ENCODE measurements at regions not wholly inside any gene's neighbourhood (a gene's known extent, or its start where the extent isn't known, plus 50 kb on each side); places are given as distances from the start of the nearest gene placed in this dataset.

GRCh38 chr14:98544174-98544573 is 727.8 kb downstream of the BCL11B start:
- H3K4me1 Mint-ChIP-seq (ENCODE audit: low read depth), result peaks cover 5% of the 10 kb centered on the region
- no peak overlapping the region for H3K4me3 Mint-ChIP-seq (ENCODE audit: low read depth)
- H3K27ac Mint-ChIP-seq, result no peak overlapping the region
- no peaks in the 10 kb centered on the region for H3K9me3 Mint-ChIP-seq
- intact Hi-C loops (cut with micrococcal nuclease), result no loop called here
- H3K27me3 Mint-ChIP-seq (ENCODE audit: low read depth), result no peaks in the 10 kb centered on the region
- no peak for DNase-seq (ENCODE audit: low spot score)
- no peaks in the 10 kb centered on the region for H3K36me3 Mint-ChIP-seq (ENCODE audit: low read depth)

- no peak overlapping the region for H3K27ac Mint-ChIP-seq
These were observed 726.8 kb downstream of the BCL11B start for GRCh38 chr14:98545181-98545580.

GRCh38 chr14:98548071-98548686 is 723.8 kb downstream of the BCL11B start:
- H3K9me3 Mint-ChIP-seq, result no peaks in the 10 kb centered on the region
- H3K27me3 Mint-ChIP-seq (ENCODE audit: low read depth), result no peaks in the 10 kb centered on the region
- peaks cover 5% of the 10 kb centered on the region for H3K4me1 Mint-ChIP-seq (ENCODE audit: low read depth)
- DNase-seq (ENCODE audit: low spot score), result no peak
- intact Hi-C loops (cut with micrococcal nuclease), result no loop called here
- H3K4me3 Mint-ChIP-seq (ENCODE audit: low read depth), result no peak overlapping the region
- no peaks in the 10 kb centered on the region for H3K36me3 Mint-ChIP-seq (ENCODE audit: low read depth)
- peak overlapping the region; percentile 68 for H3K27ac Mint-ChIP-seq

More at GRCh38 chr14:98545181-98545580, 726.8 kb downstream of the BCL11B start:
- Mint-ChIP-seq H3K27me3 (ENCODE audit: low read depth) (no peaks in the 10 kb centered on the region), H3K36me3 (ENCODE audit: low read depth) (no peaks in the 10 kb centered on the region), H3K9me3 (no peaks in the 10 kb centered on the region), H3K4me3 (ENCODE audit: low read depth) (no peak overlapping the region), H3K4me1 (ENCODE audit: low read depth) (peaks cover 5% of the 10 kb centered on the region)
- DNase-seq (ENCODE audit: low spot score), result no peak
- intact Hi-C loops (cut with micrococcal nuclease), result no loop called here

- H3K4me3 Mint-ChIP-seq (ENCODE audit: low read depth), result no peak overlapping the region
- H3K4me1 Mint-ChIP-seq (ENCODE audit: low read depth), result peaks cover 5% of the 10 kb centered on the region
- no peak for DNase-seq (ENCODE audit: low spot score)
- no peaks in the 10 kb centered on the region for H3K27me3 Mint-ChIP-seq (ENCODE audit: low read depth)
- intact Hi-C loops (cut with micrococcal nuclease), result no loop called here
- no peak overlapping the region for H3K27ac Mint-ChIP-seq
- H3K36me3 Mint-ChIP-seq (ENCODE audit: low read depth), result no peaks in the 10 kb centered on the region
- H3K9me3 Mint-ChIP-seq, result no peaks in the 10 kb centered on the region
These were observed 721.0 kb downstream of the BCL11B start for GRCh38 chr14:98551028-98551427.

- Mint-ChIP-seq H3K9me3 (peaks cover 3% of the 10 kb centered on the region), H3K27me3 (ENCODE audit: low read depth) (no peaks in the 10 kb centered on the region), H3K36me3 (ENCODE audit: low read depth) (no peaks in the 10 kb centered on the region), H3K4me1 (ENCODE audit: low read depth) (no peaks in the 10 kb centered on the region), H3K4me3 (ENCODE audit: low read depth) (no peak overlapping the region), H3K27ac (no peak overlapping the region)
- no peak for DNase-seq (ENCODE audit: low spot score)
- intact Hi-C loops (cut with micrococcal nuclease), result no loop called here
These were observed 716.6 kb downstream of the BCL11B start for GRCh38 chr14:98555440-98555839.

GRCh38 chr14:98564006-98564405 is 708.0 kb downstream of the BCL11B start:
- intact Hi-C loops (cut with micrococcal nuclease), result no loop called here
- Mint-ChIP-seq H3K9me3 (peaks cover 3% of the 10 kb centered on the region), H3K27ac (no peak overlapping the region), H3K4me1 (ENCODE audit: low read depth) (no peaks in the 10 kb centered on the region), H3K36me3 (ENCODE audit: low read depth) (no peaks in the 10 kb centered on the region), H3K4me3 (ENCODE audit: low read depth) (no peak overlapping the region), H3K27me3 (ENCODE audit: low read depth) (peaks cover 11% of the 10 kb centered on the region)
- no peak for DNase-seq (ENCODE audit: low spot score)

GRCh38 chr14:98564541-98564940 is 707.5 kb downstream of the BCL11B start:
- no peak for DNase-seq (ENCODE audit: low spot score)
- H3K27ac Mint-ChIP-seq, result no peak overlapping the region
- H3K4me3 Mint-ChIP-seq (ENCODE audit: low read depth), result no peak overlapping the region
- H3K9me3 Mint-ChIP-seq, result peaks cover 3% of the 10 kb centered on the region
- H3K27me3 Mint-ChIP-seq (ENCODE audit: low read depth), result peaks cover 12% of the 10 kb centered on the region
- intact Hi-C loops (cut with micrococcal nuclease), result no loop called here
- no peaks in the 10 kb centered on the region for H3K36me3 Mint-ChIP-seq (ENCODE audit: low read depth)
- H3K4me1 Mint-ChIP-seq (ENCODE audit: low read depth), result no peaks in the 10 kb centered on the region

- no peaks in the 10 kb centered on the region for H3K9me3 Mint-ChIP-seq
- H3K4me3 Mint-ChIP-seq (ENCODE audit: low read depth), result no peak overlapping the region
- H3K36me3 Mint-ChIP-seq (ENCODE audit: low read depth), result no peaks in the 10 kb centered on the region
- no peaks in the 10 kb centered on the region for H3K4me1 Mint-ChIP-seq (ENCODE audit: low read depth)
- no peak overlapping the region for H3K27ac Mint-ChIP-seq
- intact Hi-C loops (cut with micrococcal nuclease), result no loop called here
- DNase-seq (ENCODE audit: low spot score), result no peak
- peaks cover 14% of the 10 kb centered on the region for H3K27me3 Mint-ChIP-seq (ENCODE audit: low read depth)
These were observed 700.9 kb downstream of the BCL11B start for GRCh38 chr14:98571104-98571503.

- Mint-ChIP-seq H3K9me3 (no peaks in the 10 kb centered on the region), H3K27ac (no peak overlapping the region)
These were observed 698.9 kb downstream of the BCL11B start for GRCh38 chr14:98573082-98573481.

GRCh38 chr14:98576463-98576862 is 695.5 kb downstream of the BCL11B start:
- DNase-seq (ENCODE audit: low spot score), result no peak
- H3K27me3 Mint-ChIP-seq (ENCODE audit: low read depth), result peaks cover 4% of the 10 kb centered on the region
- no peak overlapping the region for H3K27ac Mint-ChIP-seq
- no peak overlapping the region for H3K4me3 Mint-ChIP-seq (ENCODE audit: low read depth)
- H3K9me3 Mint-ChIP-seq, result no peaks in the 10 kb centered on the region
- H3K4me1 Mint-ChIP-seq (ENCODE audit: low read depth), result no peaks in the 10 kb centered on the region
- intact Hi-C loops (cut with micrococcal nuclease), result no loop called here
- H3K36me3 Mint-ChIP-seq (ENCODE audit: low read depth), result no peaks in the 10 kb centered on the region

More at GRCh38 chr14:98573082-98573481, 698.9 kb downstream of the BCL11B start:
- intact Hi-C loops (cut with micrococcal nuclease), result no loop called here
- Mint-ChIP-seq H3K36me3 (ENCODE audit: low read depth) (no peaks in the 10 kb centered on the region), H3K27me3 (ENCODE audit: low read depth) (peaks cover 10% of the 10 kb centered on the region), H3K4me1 (ENCODE audit: low read depth) (no peaks in the 10 kb centered on the region), H3K4me3 (ENCODE audit: low read depth) (no peak overlapping the region)
- no peak for DNase-seq (ENCODE audit: low spot score)

- H3K4me1 Mint-ChIP-seq (ENCODE audit: low read depth), result no peaks in the 10 kb centered on the region
- intact Hi-C loops (cut with micrococcal nuclease), result no loop called here
- no peak overlapping the region for H3K27ac Mint-ChIP-seq
- no peaks in the 10 kb centered on the region for H3K9me3 Mint-ChIP-seq
- no peaks in the 10 kb centered on the region for H3K36me3 Mint-ChIP-seq (ENCODE audit: low read depth)
- no peak overlapping the region for H3K4me3 Mint-ChIP-seq (ENCODE audit: low read depth)
- DNase-seq (ENCODE audit: low spot score), result no peak
- peaks cover 4% of the 10 kb centered on the region for H3K27me3 Mint-ChIP-seq (ENCODE audit: low read depth)
These were observed 693.8 kb downstream of the BCL11B start for GRCh38 chr14:98578204-98578603.

- Mint-ChIP-seq H3K4me3 (ENCODE audit: low read depth) (no peak overlapping the region), H3K27ac (no peak overlapping the region), H3K4me1 (ENCODE audit: low read depth) (no peaks in the 10 kb centered on the region), H3K9me3 (no peaks in the 10 kb centered on the region), H3K27me3 (ENCODE audit: low read depth) (peaks cover 4% of the 10 kb centered on the region), H3K36me3 (ENCODE audit: low read depth) (no peaks in the 10 kb centered on the region)
- intact Hi-C loops (cut with micrococcal nuclease), result no loop called here
- DNase-seq (ENCODE audit: low spot score), result no peak
These were observed 692.9 kb downstream of the BCL11B start for GRCh38 chr14:98579140-98579539.

- H3K4me3 Mint-ChIP-seq (ENCODE audit: low read depth), result no peak overlapping the region
- no peaks in the 10 kb centered on the region for H3K36me3 Mint-ChIP-seq (ENCODE audit: low read depth)
- no peak for DNase-seq (ENCODE audit: low spot score)
- no peaks in the 10 kb centered on the region for H3K9me3 Mint-ChIP-seq
- peaks cover 4% of the 10 kb centered on the region for H3K27me3 Mint-ChIP-seq (ENCODE audit: low read depth)
- intact Hi-C loops (cut with micrococcal nuclease), result no loop called here
- no peaks in the 10 kb centered on the region for H3K4me1 Mint-ChIP-seq (ENCODE audit: low read depth)
- no peak overlapping the region for H3K27ac Mint-ChIP-seq
These were observed 691.8 kb downstream of the BCL11B start for GRCh38 chr14:98580131-98580678.
